ENCODE measurements at regions not wholly inside any gene's neighbourhood (a gene's known extent, or its start where the extent isn't known, plus 50 kb on each side); places are given as distances from the start of the nearest gene placed in this dataset.

DNA sequence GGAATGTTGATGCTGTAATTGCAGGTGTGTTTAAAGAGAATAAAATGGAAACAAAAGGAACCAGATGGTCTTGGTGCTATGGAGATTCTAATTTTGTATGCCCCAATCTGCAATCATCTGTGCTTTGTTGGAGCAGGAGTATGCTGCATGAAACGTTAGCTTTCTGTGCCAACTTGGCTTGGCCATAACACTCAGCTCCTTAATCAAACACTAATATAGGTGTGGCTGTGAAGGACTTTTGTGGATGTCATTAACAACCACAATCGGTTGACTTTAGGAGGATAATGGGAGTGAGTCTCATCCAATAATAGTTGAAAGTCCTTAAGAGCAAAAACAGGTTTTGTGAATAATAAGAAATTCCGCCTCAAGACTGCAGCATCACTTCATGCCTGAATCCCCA lies 399.2 kb downstream of the NLGN4X start:
- DNase-seq (ENCODE audit: low read depth in 3 of 3, low spot score in 1 of 3) = no peak

DNA sequence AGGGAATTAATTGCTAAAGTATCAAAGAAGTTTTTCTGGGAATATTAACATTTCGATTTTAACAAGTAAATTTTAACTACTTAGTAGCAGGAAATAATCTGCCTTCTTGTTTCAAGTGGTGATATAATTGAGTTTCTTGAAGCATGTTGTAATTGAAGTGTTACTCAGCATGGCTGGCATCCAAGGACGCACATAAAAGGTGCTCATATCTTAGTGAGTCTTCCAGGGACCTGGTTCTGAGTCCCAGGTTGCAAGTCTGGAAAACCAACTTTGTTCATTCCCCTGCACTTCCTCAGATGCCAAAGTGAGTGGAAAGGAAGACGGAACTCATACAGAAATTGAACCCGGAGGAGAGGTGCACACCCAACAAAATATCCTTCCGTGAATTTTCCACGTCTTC lies 399.6 kb downstream of the NLGN4X start:
- no peak for DNase-seq (ENCODE audit: low read depth in 3 of 3, low spot score in 1 of 3)

DNA sequence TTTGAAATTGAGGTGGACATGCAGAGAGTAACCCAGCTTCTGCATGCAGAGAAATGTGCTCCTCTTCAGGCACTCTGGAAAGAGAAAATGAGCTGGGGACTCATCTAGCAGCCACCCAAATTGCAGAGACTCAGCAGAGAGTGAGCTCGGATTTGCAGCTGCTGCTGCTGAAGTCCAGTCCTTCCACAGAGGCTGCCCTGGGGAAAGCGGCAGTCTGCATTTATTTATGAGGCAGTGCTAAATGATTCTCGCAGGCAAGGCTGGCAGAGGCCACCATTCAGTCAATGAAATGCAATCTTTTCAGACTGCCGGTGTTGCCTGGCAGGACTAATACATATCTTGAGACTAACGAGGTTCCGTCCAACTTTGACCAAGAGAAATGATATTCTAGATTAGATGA lies 404.8 kb downstream of the NLGN4X start:
- DNase-seq (ENCODE audit: low read depth in 3 of 3, low spot score in 1 of 3) = no peak

DNA sequence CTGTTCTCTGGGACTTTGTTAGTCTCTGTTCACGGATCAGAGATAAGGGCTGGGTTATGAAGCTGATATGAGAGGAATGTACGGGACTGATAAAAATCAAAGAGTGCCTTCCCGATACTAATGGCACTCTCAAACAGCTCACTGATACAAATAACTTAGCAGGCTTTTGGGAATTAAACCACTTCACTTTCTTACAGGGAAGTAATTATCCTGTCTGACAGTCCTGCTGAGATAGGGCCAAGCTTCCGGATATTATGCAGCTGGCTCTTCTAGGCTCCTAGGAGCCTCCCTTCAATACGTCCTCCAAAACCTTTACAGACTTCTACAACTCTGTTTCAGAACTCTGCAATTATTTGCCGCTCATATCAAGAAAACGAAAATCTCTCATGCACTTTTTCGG lies 418.0 kb downstream of the NLGN4X start:
- DNase-seq (ENCODE audit: low read depth in 3 of 3, low spot score in 1 of 3) = no peak

DNA sequence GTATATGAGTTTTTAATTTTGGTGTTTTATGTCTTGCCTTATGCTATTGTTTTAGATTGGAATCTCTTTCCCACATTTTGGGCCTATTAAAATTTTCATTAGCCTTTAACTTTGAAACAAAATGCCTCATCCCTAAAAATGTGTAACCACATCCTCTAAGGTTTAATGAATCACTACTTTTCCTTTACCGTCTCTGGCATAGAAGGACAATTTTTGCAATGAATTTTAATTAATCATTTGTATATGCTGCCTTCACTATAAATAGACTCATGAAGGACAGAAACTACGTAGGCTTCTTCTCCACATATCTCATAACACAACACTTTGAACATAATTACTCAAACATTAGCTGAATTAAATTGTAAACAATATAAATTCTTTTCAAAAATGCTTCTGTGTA lies 421.5 kb downstream of the NLGN4X start:
- DNase-seq (ENCODE audit: low read depth in 3 of 3, low spot score in 1 of 3) = no peak

DNA sequence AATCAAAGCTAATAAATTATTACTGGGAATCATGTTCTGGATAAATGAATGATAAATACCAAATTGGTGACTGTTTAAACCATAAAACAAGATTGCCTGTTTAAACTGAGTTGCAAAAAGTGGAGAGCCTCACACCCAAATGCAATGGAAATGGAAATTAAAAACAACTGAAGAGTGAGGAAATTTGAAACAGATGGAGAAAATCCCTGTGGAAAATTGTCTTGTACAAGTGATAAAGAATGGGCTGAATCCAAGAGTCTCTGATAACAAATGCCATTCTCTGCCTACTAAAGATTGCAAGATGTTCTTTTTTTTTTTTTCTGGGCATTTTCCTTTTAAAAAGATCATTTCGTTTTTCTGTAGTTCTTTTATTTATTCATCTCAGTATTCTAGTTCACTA lies 426.3 kb downstream of the NLGN4X start:
- no peak for DNase-seq (ENCODE audit: low read depth in 3 of 3, low spot score in 1 of 3)

DNA sequence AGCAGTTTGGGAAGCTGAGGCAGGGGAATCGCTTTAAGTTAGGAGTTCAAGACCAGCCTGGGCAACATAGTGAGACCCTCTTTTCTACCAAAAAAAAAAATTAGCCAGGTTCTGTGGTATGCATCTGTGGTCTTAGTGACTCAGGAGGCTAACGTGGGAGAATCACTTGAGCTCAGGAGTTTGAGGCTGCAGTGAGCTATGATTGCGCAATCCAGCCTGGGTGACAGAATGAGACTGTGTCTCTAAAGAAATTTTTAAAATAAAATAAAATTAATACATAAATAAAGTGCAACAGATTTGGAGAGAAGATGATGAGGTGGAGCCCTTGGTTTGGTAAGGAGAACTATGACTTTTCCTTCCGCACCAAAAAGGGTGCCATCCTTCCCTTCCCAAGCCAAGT lies 436.9 kb downstream of the NLGN4X start:
- DNase-seq (ENCODE audit: low read depth in 3 of 3, low spot score in 1 of 3) = no peak

DNA sequence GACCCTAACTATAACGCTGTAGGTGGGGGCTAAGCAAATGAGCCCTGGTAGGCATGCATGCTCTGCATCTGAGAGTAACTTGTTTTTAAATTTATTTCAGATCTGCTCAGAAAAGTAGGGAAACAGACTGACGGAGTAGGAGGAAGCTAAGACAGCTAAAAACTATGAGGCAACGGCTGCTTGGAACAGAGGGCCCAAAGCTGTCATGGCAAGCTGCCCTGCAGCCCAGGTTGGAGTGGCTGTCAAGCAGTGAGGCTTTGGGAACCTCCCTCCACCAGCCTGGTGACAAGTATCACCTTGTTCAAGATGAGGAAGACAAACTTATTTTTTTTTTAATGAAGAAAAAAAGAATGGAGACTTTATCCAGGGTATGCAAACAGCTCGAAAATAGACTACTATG lies 439.8 kb downstream of the NLGN4X start:
- no peak for DNase-seq (ENCODE audit: low read depth in 3 of 3, low spot score in 1 of 3)

DNA sequence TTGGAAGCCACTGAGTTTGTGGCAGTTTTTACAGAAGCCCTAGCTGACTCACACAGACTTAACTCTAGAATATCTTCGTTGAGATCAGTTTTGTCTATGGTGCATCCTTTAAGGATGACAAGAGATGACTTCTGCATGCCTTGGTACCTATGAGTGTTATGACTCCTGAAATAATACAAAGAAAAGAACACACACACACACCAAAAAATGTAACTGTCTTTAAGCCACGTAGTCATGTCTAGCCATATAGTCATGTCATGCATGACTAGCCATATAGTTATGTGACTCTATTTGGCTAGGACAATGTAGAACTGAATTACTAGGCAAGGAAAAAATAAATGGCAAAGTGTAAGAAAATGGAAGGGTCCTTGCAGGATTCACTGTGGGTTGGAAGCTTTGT lies 447.8 kb downstream of the NLGN4X start:
- DNase-seq (ENCODE audit: low read depth in 3 of 3, low spot score in 1 of 3) = no peak

DNA sequence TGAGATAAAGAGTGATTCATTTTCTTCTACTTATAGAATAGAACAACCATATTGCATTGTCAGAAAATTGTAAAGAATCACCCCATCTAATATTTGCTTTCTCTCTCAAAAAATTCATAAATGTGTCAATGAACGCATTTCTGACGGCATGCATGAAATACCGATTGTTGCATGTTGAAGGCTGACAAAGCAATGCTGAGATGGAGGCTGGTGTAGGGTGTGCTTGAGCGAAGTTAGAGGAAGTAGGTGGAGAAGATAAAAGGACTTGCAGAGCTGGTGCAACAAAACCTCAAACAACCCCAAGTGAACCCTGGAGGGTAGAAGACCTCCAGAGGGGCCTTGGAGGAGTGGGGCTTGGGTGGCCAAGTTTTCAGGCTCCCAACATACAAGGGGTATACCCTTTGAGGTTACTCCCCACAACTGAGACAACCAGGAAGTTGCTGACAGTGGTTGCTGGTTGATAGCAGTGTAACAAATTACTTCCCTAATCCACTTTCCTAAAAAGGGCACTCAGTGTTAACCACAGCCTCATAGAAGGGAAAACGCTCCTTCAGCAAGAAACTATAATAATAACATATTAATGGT lies 452.7 kb downstream of the NLGN4X start:
- no peak for DNase-seq (ENCODE audit: low read depth in 3 of 3, low spot score in 1 of 3)

DNA sequence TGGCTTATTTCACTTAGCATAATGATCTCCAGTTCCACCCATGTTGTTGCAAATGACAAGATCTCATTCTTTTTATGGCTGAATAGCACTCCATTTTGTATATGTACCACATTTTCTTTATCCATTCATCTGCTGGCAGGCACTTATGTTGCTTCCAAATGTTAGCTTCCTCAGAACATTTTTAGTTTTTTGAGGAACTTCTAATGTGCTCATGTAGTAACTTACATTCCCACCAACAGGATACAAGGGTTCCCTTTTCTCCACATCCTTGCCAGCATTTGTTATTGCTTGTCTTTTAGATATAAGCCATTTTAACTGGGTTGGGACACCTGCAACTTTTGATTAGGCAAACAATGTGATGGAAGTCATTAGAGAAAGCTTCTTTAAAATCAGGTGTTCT lies 454.2 kb downstream of the NLGN4X start:
- DNase-seq (ENCODE audit: low read depth in 3 of 3, low spot score in 1 of 3) = no peak

DNA sequence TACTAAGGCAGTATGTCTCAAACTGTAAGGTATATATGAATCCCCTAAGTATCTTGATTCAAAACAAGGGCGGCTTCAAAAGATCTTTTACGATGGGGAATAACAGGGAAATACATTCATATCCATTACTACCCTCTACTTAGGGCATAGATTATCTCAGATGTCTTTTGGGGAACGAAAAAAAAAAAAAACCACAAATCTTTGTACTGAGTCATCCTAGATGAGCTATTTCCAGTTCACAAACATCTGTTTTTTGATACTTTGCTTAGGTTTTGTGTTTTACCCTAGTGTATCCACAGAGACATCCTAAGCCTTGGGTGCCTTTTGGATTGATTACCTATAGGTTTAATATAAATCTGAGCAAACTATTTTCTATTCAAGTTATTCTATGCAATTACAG lies 457.2 kb downstream of the NLGN4X start:
- DNase-seq (ENCODE audit: low read depth in 3 of 3, low spot score in 1 of 3) = no peak

DNA sequence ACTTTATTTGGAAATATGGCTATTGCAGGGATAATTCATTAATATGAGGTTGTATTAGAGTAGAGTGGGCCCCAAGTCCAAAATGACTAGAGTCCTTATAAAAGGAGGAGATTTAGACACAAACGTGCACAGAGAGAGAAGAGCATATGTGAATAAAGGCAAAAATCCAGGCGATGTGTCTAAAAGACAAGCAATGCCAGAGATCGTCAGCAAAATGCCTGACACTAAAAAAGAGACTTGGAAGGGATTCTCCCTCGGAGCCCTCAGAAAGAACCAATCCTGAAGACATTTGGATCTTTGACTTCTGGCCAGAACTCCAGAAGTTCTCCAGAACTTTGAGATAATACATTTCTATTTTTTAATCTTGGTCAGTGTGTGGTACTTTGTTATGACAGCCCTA lies 472.1 kb downstream of the NLGN4X start:
- no peak for DNase-seq (ENCODE audit: low read depth in 3 of 3, low spot score in 1 of 3)

DNA sequence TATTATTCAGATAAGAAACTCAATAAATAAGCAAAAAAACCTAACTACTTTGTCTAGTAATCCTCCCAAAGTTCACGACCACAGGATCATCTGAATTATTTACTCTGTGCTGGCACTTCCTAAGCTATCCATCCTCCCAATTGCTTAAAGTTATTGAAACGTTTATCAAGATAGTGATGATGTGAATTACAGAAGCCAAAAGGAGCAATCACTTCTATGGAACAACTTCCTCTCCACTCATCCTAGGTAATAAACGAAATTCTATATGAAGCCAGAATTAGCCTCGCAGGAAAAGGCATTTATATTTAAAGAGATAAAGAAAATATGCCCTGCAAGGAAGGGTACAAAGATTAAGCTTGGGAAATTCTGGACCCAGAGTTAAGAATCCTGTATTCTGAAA lies 475.4 kb downstream of the NLGN4X start:
- no peak for DNase-seq (ENCODE audit: low read depth in 3 of 3, low spot score in 1 of 3)

DNA sequence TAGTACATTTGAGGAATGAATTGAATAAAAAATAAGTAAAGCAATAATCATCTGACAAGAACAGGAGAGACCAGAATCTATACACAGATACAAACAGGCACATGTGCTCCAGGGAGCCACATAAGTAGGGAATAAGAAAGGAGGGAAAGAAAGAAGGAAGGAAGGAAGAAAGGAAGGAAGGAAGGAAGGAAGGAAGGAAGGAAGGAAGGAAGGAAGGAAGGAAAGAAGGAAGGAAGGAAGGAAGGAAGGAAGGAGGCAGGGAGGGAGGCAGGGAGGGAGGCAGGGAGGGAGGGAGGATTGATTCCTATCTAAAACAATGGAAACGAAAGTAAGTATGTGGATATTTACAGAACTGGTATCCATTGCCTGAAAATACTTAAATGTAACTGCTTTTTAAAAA lies 475.8 kb downstream of the NLGN4X start:
- DNase-seq (ENCODE audit: low read depth in 3 of 3, low spot score in 1 of 3) = no peak

DNA sequence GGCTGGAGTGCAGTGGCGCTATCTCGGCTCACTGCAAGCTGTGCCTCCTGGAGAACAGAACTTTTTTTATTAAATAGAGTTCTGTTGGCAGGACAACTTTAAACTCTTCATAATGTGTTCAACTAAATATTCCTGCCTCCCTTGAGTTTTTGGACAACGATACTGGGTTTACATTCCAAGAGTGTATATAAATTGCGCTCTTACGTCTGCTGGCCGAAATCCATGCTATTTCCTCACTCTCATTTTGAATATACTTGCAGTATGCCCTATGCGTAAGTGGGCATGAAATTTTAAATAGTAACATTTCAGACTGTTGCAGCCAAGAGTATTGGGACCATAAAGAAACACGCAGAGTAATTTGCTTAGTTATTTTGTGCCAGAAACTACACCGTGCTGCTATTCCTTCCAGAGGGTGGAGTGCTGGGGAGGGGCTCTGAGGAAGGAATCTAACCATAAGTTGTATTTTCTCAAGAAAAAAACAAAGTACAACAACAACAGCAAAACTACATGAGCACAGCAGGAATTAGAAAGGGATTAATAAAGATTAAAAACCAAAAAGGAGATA lies 480.0 kb downstream of the NLGN4X start:
- DNase-seq (ENCODE audit: low read depth in 3 of 3, low spot score in 1 of 3) = no peak

DNA sequence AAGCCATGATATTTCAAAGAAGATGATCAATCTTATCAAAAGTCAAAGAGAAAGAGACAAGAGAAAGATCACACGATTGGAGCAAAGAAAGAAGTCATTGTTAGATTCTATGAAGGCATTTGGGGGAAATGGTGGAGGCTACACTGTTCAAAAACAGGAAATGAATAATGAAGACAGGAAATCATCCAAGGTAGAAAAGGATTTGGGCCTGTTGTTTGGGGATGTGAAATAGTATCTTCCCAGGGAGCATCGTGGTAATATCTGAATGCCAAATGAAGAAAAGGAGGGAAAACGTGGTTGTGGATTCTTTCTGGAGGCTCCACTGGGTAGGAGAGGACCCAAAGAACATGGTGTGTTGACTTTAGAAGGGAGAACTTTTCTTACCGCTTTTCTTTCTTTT lies 482.4 kb downstream of the NLGN4X start:
- no peak for DNase-seq (ENCODE audit: low read depth in 3 of 3, low spot score in 1 of 3)

DNA sequence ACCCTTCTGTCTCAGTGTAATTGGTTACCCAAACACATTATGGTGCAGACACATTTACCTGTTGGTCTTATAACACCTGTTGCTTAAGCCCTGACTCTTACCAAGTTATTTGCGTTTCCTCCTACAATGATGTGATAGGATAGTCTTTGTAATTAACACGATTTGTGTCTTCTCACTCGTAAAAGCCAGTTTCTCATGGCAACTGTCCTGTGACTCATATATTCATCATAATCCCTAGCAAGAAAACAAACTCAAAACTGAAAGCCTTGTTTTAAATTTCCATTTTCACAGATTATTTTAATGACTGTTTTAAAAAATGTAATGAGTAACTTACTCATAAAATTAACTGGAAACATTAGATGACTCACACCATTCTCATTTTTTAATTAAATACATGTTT lies 495.2 kb downstream of the NLGN4X start:
- no peak for DNase-seq (ENCODE audit: low read depth in 3 of 3, low spot score in 1 of 3)

DNA sequence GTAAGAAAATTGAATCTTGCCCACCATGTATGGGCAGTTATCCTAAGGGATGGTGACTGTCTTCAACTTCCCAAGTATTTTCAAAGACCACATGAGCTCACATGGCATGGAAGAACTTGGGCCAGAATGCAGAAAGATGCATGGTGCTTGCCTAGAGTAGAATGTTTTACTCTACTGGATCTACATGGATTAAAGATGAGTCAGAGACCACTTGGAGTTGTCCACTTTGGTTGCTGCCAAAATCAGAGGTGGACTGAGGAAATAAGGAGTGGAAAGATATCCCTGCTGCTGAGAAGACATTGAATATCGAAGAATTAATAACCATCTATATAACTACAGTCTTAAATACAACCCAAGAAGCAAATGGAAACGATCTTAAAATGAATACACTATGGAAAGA lies 498.1 kb downstream of the NLGN4X start:
- no peak for DNase-seq (ENCODE audit: low read depth in 3 of 3, low spot score in 1 of 3)

DNA sequence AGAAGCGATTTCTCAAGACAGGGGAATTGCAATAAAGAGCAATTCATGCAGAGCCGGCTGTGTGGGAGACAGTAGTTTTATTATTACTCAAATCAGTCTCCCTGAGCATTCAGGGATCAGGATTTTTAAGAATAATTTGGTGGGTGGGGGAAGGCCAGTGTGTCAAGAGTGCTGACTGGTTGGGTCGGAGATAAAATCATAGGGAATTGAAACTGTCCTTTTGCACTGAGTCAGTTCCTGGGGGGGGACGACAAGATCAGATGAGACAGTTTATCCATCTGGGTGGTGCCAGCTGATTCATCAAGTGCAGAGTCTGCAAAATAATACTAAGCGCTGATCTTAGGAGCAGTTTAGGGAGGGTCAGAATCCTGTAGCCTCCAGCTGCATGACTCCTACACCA lies 502.4 kb downstream of the NLGN4X start:
- DNase-seq (ENCODE audit: low read depth in 3 of 3, low spot score in 1 of 3) = no peak

DNA sequence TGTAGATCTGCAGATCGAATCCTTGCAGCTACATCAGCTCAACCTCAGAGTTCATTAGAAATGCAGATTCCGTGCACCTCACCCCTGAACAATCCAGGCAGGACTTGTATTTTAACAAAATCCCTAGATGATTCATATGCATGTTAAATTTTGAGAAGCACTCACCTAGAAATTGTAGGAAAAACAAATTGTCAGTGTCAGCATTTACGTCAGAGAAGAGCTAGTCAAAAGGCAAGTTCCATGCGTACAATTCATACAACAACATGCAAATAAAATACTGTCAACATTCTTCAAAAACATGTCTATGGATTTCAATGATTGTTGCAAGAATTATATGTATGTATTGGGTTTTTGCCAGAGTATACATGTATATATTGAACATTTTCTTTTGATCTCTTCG lies 504.5 kb downstream of the NLGN4X start:
- DNase-seq (ENCODE audit: low read depth in 3 of 3, low spot score in 1 of 3) = no peak

DNA sequence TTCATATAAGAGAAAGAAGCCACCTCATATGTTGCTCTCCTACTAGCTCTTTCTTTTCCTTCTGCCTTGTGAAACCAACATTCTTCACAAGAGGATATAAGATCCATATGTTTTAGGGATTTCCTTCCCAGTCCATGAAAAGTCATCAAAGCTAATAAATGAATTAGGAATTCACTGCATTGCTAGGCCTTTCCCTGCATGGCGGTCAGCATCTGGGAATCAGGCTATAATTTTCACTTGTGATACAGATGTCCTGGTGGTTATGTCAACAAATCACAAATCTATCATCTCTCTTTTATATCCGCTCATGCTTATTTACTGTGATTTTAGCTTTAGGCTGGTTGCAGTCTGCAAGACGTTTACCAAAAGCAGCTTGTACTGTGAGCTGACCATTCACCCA lies 510.0 kb downstream of the NLGN4X start:
- DNase-seq (ENCODE audit: low read depth in 3 of 3, low spot score in 1 of 3) = no peak

DNA sequence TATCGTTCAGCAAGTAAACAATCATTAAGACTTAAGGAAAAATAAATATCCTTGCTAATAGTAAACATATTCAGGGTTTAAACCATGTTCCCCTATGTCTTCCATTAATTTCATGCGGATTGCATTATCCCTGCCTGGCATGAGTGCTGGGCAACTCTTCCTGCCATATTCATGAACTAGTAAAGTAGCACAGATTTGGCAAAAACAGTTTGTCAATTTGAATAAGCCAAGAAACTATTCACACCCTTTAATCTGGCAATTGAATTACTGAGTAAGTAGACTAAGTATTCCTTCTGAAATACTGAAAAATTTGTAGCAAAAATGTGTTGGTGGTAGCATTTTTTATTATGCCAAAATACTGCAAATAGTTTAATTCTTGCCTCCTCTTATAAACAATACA lies 512.0 kb downstream of the NLGN4X start:
- no peak for DNase-seq (ENCODE audit: low read depth in 3 of 3, low spot score in 1 of 3)

DNA sequence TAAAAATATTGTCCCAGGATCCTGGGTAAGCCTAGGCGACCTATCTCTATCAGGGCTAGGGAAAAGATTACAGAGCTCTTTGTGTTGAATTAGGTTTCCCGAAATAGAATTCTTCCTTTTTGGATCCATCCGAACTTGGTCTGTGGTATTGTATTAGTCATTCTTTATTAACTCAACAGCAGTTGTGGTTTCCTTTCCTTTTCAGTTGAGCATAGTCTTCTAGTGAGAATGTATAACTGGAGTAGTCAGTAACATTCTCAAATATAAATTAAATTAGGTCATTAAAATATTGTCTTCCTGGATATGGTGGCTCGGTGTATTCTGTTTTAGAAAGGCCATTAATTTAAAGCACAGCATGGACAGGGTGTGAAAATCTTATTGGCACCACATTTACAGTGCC lies 520.4 kb downstream of the NLGN4X start:
- DNase-seq (ENCODE audit: low read depth in 3 of 3, low spot score in 1 of 3) = no peak
